ENCODE measurements at regions not wholly inside any gene's neighbourhood (a gene's known extent, or its start where the extent isn't known, plus 50 kb on each side); places are given as distances from the start of the nearest gene placed in this dataset.

GRCh38 chr11:33507967-33508366 lies 192.7 kb downstream of the C11orf91 start:
- TF ChIP-seq GATA3 (IDR thresholded peaks at IDR 0.05; ENCODE audit: low read depth, low read length) (no peak), GATA2 (IDR thresholded peaks at IDR 0.05; ENCODE audit: low read depth, low read length) (no peak)
